HEK293 (cell line): ENCODE measurements at regions not wholly inside any gene's neighbourhood (a gene's known extent, or its start where the extent isn't known, plus 50 kb on each side); places are given as distances from the start of the nearest gene placed in this dataset.

ENCODE experiments used
- CTCF ChIA-PET: fragments of 350-600 bp; formaldehyde crosslinking; extraction: SDS; loops from one replicate; lab custom pipeline; 2021; ENCODE audit warnings: antibody characterized with exemption; lab: Yijun Ruan, JAX
- POLR2A ChIA-PET: fragments of 300-600 bp; formaldehyde crosslinking; extraction: SDS; loops from one replicate; lab custom pipeline; 2020; ENCODE audit warnings: antibody characterized with exemption, inconsistent platforms; lab: Yijun Ruan, JAX
- H3K27ac ChIP-seq: fragments of 200-500 bp; sonication (Bioruptor generic); 2 replicates; pipeline ENCODE4 v1.5.1; 2014; ENCODE audit warnings: low read depth, low read length, control low read depth, inconsistent platforms; ENCODE audit errors: extremely low read depth
- H3K36me3 ChIP-seq, 2 experiments: fragments of 200-500 bp in 1 of 2; sonication (Bioruptor generic) in 1 of 2; 1 replicate in 1 of 2; 2 replicates in 1 of 2; pipeline ENCODE4 v1.5.1; 2014 to 2017; ENCODE audit warnings: inconsistent platforms in 2 of 2, low read length in 2 of 2; ENCODE audit not compliant: control insufficient read depth in 2 of 2, insufficient read depth in 1 of 2
- H3K4me1 ChIP-seq: fragments of 200-500 bp; sonication (Bioruptor generic); 2 replicates; pipeline ENCODE4 v1.5.1; 2014; ENCODE audit warnings: mild to moderate bottlenecking, low read length, inconsistent platforms; ENCODE audit not compliant: control insufficient read depth, insufficient read depth
- H3K4me3 ChIP-seq: 2 replicates; pipeline ENCODE4 v1.5.1; 2011; ENCODE audit warnings: low read depth, mild to moderate bottlenecking, control low read depth, low read length, moderate library complexity
- H3K9me3 ChIP-seq: fragments of 200-500 bp; sonication (Bioruptor generic); 2 replicates; pipeline ENCODE4 v1.5.1; 2014; ENCODE audit warnings: low read depth, low read length, inconsistent platforms; ENCODE audit not compliant: control insufficient read depth, insufficient read depth
- GLI4 ChIP-seq: fragments of 450-650 bp; formaldehyde crosslinking; IDR thresholded peaks from 2 replicates; pipeline ENCODE4 v1.5.1; 2016; ENCODE audit warnings: missing biosample characterization, missing genetic modification characterization
- KLF1 ChIP-seq: fragments of 450-650 bp; formaldehyde crosslinking; IDR thresholded peaks from 2 replicates; pipeline ENCODE4 v1.5.1; 2016; ENCODE audit warnings: missing biosample characterization, missing genetic modification characterization
- KLF8 ChIP-seq: fragments of 450-650 bp; formaldehyde crosslinking; IDR thresholded peaks from 2 replicates; pipeline ENCODE4 v1.5.1; 2016; ENCODE audit warnings: missing biosample characterization, missing genetic modification characterization
- RBAK ChIP-seq: fragments of 450-650 bp; formaldehyde crosslinking; IDR thresholded peaks from 2 replicates; pipeline ENCODE4 v1.5.1; 2016; ENCODE audit warnings: missing biosample characterization, missing genetic modification characterization
- TSHZ1 ChIP-seq: fragments of 450-650 bp; formaldehyde crosslinking; IDR thresholded peaks from 2 replicates; pipeline ENCODE4 v1.5.1; 2016; ENCODE audit warnings: missing biosample characterization, missing genetic modification characterization, borderline replicate concordance
- WT1 ChIP-seq: fragments of 450-650 bp; formaldehyde crosslinking; IDR thresholded peaks from 2 replicates; pipeline ENCODE4 v1.5.1; 2016; ENCODE audit warnings: missing biosample characterization, missing genetic modification characterization
- ZBTB6 ChIP-seq: fragments of 450-650 bp; formaldehyde crosslinking; IDR thresholded peaks from 2 replicates; pipeline ENCODE4 v1.5.1; 2017; ENCODE audit warnings: missing biosample characterization, missing genetic modification characterization
- ZNF114 ChIP-seq: fragments of 450-650 bp; formaldehyde crosslinking; IDR thresholded peaks from 2 replicates; pipeline ENCODE4 v1.5.0; 2017; ENCODE audit warnings: missing biosample characterization, missing genetic modification characterization
- ZNF148 ChIP-seq: fragments of 450-650 bp; formaldehyde crosslinking; IDR thresholded peaks from 2 replicates; pipeline ENCODE4 v1.5.0; 2017; ENCODE audit warnings: missing biosample characterization, missing genetic modification characterization, borderline replicate concordance
- ZNF157 ChIP-seq: fragments of 450-650 bp; formaldehyde crosslinking; IDR thresholded peaks from 2 replicates; pipeline ENCODE4 v1.5.1; 2016; ENCODE audit warnings: missing biosample characterization, missing genetic modification characterization
- ZNF18 ChIP-seq: fragments of 450-650 bp; formaldehyde crosslinking; IDR thresholded peaks from 2 replicates; pipeline ENCODE4 v1.5.1; 2016; ENCODE audit warnings: missing biosample characterization, missing genetic modification characterization
- ZNF513 ChIP-seq: fragments of 450-650 bp; IDR thresholded peaks from 2 replicates; pipeline ENCODE4 v1.5.1; 2018; ENCODE audit warnings: missing biosample characterization, missing genetic modification characterization
- ZNF544 ChIP-seq: fragments of 450-650 bp; formaldehyde crosslinking; IDR thresholded peaks from 2 replicates; pipeline ENCODE4 v1.5.0; 2017; ENCODE audit warnings: missing biosample characterization, missing genetic modification characterization
- ZNF548 ChIP-seq: fragments of 450-650 bp; formaldehyde crosslinking; IDR thresholded peaks from 2 replicates; pipeline ENCODE4 v1.5.1; 2016; ENCODE audit warnings: missing biosample characterization, missing genetic modification characterization
- ZNF555 ChIP-seq: fragments of 450-650 bp; formaldehyde crosslinking; conservative IDR thresholded peaks from 2 replicates; pipeline ENCODE4 v1.5.1; 2017; ENCODE audit warnings: missing biosample characterization, mild to moderate bottlenecking, missing genetic modification characterization, inconsistent platforms
- ZNF785 ChIP-seq: fragments of 450-650 bp; formaldehyde crosslinking; IDR thresholded peaks from 2 replicates; pipeline ENCODE4 v1.5.1; 2016; ENCODE audit warnings: missing biosample characterization, missing genetic modification characterization

GRCh38 chr4:138452826-138453225 is 210.7 kb upstream of the SLC7A11 start:
- H3K36me3 ChIP-seq, result no peaks in the 10 kb centered on the region
- H3K4me3 ChIP-seq, result no peak overlapping the region
- no peaks in the 10 kb centered on the region for H3K4me1 ChIP-seq
- H3K9me3 ChIP-seq, result no peaks in the 10 kb centered on the region
- TF ChIP-seq ZNF785, result no peak
- TF ChIP-seq KLF1, result no peak
- TF ChIP-seq ZNF555 (tag by site-specific recombination), result no peak
- no peak for TF ChIP-seq ZNF18
- no peak for TF ChIP-seq ZNF114 (tag by site-specific recombination)
- TF ChIP-seq ZNF513 (tag by site-specific recombination), result no peak
- no peak for TF ChIP-seq ZNF148 (tag by site-specific recombination)
- no peak for TF ChIP-seq ZNF544 (tag by site-specific recombination)
- TF ChIP-seq RBAK (tag by site-specific recombination), result no peak
- TF ChIP-seq TSHZ1 (tag by site-specific recombination), result no peak
- no peak for TF ChIP-seq ZNF157 (tag by site-specific recombination)
- no peak for TF ChIP-seq ZBTB6 (tag by site-specific recombination)
- TF ChIP-seq GLI4 (tag by site-specific recombination), result no peak
- no peak for TF ChIP-seq WT1 (tag by site-specific recombination)
- ChIA-PET CTCF (no interaction called here), POLR2A (no interaction called here)
- H3K27ac ChIP-seq, result no peak overlapping the region

GRCh38 chr4:138451276-138451663 is 209.1 kb upstream of the SLC7A11 start:
- CTCF ChIA-PET, result no interaction called here
- POLR2A ChIA-PET, result no interaction called here

More at GRCh38 chr4:138451276-138451663, 209.1 kb upstream of the SLC7A11 start:
- TF ChIP-seq KLF8 (tag by site-specific recombination) (no peak), ZNF548 (no peak)
- no peaks in the 10 kb centered on the region for H3K9me3 ChIP-seq
- H3K4me3 ChIP-seq, result no peak overlapping the region
- no peak overlapping the region for H3K27ac ChIP-seq
- no peaks in the 10 kb centered on the region for H3K36me3 ChIP-seq
- H3K4me1 ChIP-seq, result no peaks in the 10 kb centered on the region
